ENCODE measurements at regions not wholly inside any gene's neighbourhood (a gene's known extent, or its start where the extent isn't known, plus 50 kb on each side); places are given as distances from the start of the nearest gene placed in this dataset.
"Not testable (repeated sequence)": the region's sequence is repeated elsewhere in the genome, so short reads cannot be mapped to it uniquely, and the experiment has no call there.

GRCh38 chr5:60487885-60488442 is 212.0 kb downstream of the DEPDC1B start:
- DNase-seq, result no peak

DNA sequence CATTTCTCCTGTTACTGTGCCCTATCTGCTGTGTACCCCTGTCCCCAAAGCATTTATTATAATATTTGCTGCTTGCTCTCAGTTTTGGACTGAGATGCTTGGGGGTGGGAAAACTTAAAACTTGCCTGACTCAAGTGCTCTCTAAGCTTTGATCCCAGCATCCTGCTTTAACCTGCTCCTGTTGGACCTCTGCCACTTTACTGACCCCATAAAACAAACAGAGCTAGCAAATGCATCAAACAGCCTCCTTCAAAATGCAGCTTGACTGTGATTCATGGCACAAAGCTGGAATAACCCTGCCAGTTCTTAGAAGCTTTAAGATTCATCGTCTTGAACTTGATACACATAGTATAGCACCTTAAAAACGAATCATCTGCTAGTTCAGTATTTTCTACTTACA is 212.5 kb downstream of the DEPDC1B start:
- no peak for DNase-seq

- no peak for DNase-seq
Observed at GRCh38 chr5:60485361-60485760, 214.6 kb downstream of the DEPDC1B start.

- no peak for DNase-seq
Observed at GRCh38 chr5:60483050-60483449, 216.9 kb downstream of the DEPDC1B start.

DNA sequence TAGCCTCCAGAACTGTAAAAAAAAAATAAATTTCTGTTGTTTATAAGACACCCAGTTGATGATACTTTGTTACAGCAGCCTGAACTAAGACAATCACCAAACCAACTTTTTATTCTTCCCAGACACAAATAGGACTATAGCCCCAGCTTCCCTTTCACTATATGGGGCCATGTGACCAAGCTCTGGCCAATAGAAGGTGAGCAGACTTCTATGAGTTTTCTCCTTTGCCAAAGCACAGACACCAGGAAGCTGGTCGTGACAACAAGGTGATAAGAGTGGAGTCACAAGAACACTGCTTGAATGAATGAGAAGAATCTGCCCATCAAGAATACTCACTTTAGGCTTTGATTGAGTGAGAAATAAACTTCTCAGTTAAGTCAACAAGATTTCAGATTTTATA is 217.7 kb downstream of the DEPDC1B start:
- no peak for DNase-seq

GRCh38 chr5:60479542-60479941 is 220.4 kb downstream of the DEPDC1B start:
- no peak for DNase-seq

DNA sequence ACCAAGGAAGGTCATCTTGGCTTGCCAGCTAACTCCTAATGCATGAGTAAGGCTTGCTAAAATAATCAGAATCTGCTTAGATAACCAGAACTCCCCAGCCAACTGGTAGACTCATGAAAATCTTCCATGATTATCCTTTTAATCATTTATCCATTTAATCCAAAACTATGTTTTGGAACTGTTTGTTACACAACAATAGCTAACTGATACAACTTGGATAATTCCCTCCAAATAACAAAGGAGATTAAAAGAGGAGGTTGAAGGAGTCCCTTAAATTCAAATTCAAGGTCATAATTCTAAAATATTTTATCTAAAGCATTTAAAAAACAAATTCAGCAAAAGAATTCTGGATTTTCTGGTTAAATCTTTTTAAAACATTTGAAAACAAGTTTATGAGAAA is 222.1 kb downstream of the DEPDC1B start:
- DNase-seq, result no peak

- DNase-seq, result no peak
Observed at GRCh38 chr5:60473654-60474053, 226.3 kb downstream of the DEPDC1B start.

GRCh38 chr5:60473027-60473426 is 226.9 kb downstream of the DEPDC1B start:
- DNase-seq, result not testable (repeated sequence)

GRCh38 chr5:60470881-60471280 is 229.1 kb downstream of the DEPDC1B start:
- no peak for DNase-seq

DNA sequence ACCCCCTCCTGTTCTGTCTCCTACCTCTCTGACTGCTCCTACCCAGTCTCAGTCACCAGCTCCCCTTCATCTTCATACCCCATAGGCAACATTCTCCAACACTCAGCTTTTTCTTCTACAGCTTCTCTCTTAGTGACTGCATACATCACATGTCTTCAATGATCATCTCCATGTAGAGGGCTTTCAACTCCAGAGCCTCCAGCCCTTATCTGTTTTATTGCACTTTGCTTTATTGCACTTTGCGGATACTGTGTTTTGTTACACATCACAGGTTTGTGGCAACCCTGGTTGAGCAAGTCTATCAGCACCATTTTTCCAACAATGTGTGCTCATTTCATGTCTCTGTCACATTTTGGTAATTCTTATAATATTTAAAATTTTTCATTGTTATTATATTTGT is 230.7 kb downstream of the DEPDC1B start:
- DNase-seq, result no peak

- DNase-seq, result no peak
Observed at GRCh38 chr5:60463179-60463868, 236.6 kb downstream of the DEPDC1B start.

GRCh38 chr5:60458666-60459065 is 241.3 kb downstream of the DEPDC1B start:
- DNase-seq, result no peak

DNA sequence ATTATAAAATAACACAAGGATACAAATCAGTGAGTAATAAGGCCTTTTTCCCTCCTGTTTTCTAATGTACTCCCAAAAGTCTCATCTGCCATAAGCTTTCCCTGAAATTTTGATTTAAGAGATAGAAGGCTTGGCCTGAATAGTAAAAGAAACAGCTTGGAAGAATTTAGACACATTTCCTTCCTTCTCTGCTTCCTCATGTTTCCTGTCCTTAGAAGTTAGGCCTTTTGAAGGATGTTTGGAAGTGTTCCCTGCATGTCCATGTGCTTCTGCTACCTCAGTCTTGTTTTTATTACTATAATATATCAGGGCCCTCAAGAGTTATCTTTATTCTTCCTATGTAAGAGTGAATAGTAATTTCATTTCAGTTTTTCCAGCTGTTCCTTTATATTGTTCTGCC is 242.7 kb downstream of the DEPDC1B start:
- DNase-seq, result no peak

DNA sequence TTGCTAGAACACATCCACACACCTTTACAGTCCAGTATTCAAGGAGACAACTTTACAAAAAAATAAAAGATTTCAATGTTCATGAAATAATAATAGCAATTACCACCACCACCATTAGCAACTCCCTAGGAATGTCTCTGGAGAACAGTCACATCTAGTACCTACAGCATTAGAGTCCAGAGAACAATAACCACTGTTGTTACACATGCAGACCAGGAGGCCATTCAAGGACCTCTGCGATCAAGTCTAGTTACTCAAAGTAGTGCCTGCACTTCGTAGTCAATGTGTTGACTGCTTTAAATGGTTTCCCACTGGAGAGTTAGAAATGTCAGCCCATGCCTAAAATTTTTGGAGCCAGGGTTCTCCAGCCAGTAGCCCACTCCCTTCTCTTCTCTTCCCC is 244.4 kb downstream of the DEPDC1B start:
- DNase-seq, result no peak

GRCh38 chr5:60454277-60454676 is 245.7 kb downstream of the DEPDC1B start:
- not testable (repeated sequence) for DNase-seq

GRCh38 chr5:60453186-60453976 is 246.6 kb downstream of the DEPDC1B start:
- DNase-seq, result no peak

GRCh38 chr5:60448600-60448999 is 251.4 kb downstream of the DEPDC1B start:
- no peak for DNase-seq

GRCh38 chr5:60447488-60447920 is 252.5 kb downstream of the DEPDC1B start:
- no peak for DNase-seq

DNA sequence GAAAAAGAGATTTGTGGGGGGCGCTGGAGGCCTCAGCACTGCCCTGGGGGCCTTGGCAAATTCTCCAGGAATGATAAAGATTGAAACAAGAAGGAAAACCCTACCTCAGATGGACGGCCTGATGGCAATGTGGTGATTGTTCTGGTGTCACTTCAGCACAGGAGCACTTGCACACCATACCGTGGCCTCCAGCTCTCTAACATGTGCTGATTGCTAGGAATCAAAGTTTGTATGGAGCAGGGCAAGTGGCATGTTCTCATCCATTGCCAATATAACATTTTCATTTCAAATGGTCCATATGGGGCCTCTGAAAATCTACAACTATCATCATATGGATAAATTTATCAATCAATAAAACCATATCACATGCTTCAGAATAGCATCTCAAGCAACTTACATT is 253.0 kb downstream of the DEPDC1B start:
- no peak for DNase-seq

- DNase-seq, result no peak
Observed at GRCh38 chr5:60445921-60446320, 254.0 kb downstream of the DEPDC1B start.

- no peak for DNase-seq
Observed at GRCh38 chr5:60445427-60445826, 254.5 kb downstream of the DEPDC1B start.

- DNase-seq, result no peak
Observed at GRCh38 chr5:60444661-60445360, 255.2 kb downstream of the DEPDC1B start.

DNA sequence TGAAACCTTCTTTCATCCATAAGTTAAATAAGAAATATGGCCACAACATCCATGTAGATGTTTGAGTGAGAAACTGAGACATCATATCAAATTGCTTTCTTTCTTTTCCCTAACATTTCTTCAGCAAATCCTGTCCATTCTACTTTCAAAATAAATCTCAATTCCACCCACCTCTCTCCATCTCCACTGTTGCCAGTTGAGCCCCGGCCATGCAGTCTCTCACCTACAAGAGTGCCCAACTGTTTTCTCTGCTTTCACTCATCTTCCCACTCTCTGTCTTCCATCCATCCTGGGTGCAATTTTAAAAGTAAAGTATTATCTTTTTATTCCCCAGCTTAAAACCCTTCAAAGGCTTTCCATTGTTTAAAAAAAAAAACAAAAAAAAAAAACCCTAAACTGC is 260.4 kb downstream of the DEPDC1B start:
- DNase-seq, result no peak
